K562 (cell line): ENCODE measurements at regions not wholly inside any gene's neighbourhood (a gene's known extent, or its start where the extent isn't known, plus 50 kb on each side); places are given as distances from the start of the nearest gene placed in this dataset.
A peak's percentile ranks its signal among the peaks of the same experiment; 100 is the strongest.

Experiments
- ARNT ChIP-seq, 2 experiments: fragments of 450-650 bp; IDR thresholded peaks; 2 replicates each; pipeline ENCODE4 v1.6.1; 2016; ENCODE audit warnings: mild to moderate bottlenecking in 1 of 2
- EZH2 ChIP-seq: IDR thresholded peaks from 2 replicates; pipeline ENCODE4 v1.6.1; 2012; ENCODE audit warnings: low read depth, mild to moderate bottlenecking, inconsistent platforms, low read length, borderline replicate concordance
- GMEB1 ChIP-seq: fragments of 250-450 bp; sonication (Bioruptor Pico); IDR thresholded peaks from 2 replicates; pipeline ENCODE4 v1.4.0; 2020; ENCODE audit warnings: mild to moderate bottlenecking
- KDM2B ChIP-seq: fragments of 250-450 bp; sonication (Bioruptor Pico); IDR thresholded peaks from 2 replicates; pipeline ENCODE4 v1.8.0; 2021; ENCODE audit warnings: mild to moderate bottlenecking, moderate library complexity
- MTF1 ChIP-seq: fragments of 250-450 bp; sonication (Bioruptor Pico); IDR thresholded peaks from 2 replicates; pipeline ENCODE4 v1.9.0; 2021; ENCODE audit warnings: moderate library complexity, mild to moderate bottlenecking, inconsistent platforms, borderline replicate concordance
- NEUROD1 ChIP-seq: fragments of 150-350 bp; IDR thresholded peaks from 2 replicates; pipeline ENCODE4 v1.6.1; 2014; ENCODE audit warnings: borderline replicate concordance, low read length, low read depth; ENCODE audit not compliant: partially characterized antibody
- NONO ChIP-seq, 2 experiments: fragments of 200-400 bp in 1 of 2; fragments of 450-650 bp in 1 of 2; formaldehyde crosslinking in 1 of 2; IDR thresholded peaks; 2 replicates each; pipeline ENCODE4 v1.6.1; 2017; ENCODE audit warnings: low read depth in 2 of 2, mild to moderate bottlenecking in 2 of 2, moderate library complexity in 2 of 2, low read length in 1 of 2
- PPARD ChIP-seq: fragments of 250-450 bp; sonication (Bioruptor Pico); IDR thresholded peaks from 2 replicates; pipeline ENCODE4 v1.8.0; 2022; ENCODE audit warnings: inconsistent platforms, mild to moderate bottlenecking, moderate library complexity
- RB1 ChIP-seq: fragments of 450-650 bp; IDR thresholded peaks from 2 replicates; pipeline ENCODE4 v1.6.1; 2017; ENCODE audit warnings: low read depth, mild to moderate bottlenecking
- TEAD2 ChIP-seq: fragments of 450-650 bp; IDR thresholded peaks from 2 replicates; pipeline ENCODE4 v1.6.1; 2016; ENCODE audit warnings: missing genetic modification characterization, control low read depth, missing compliant biosample characterization
- ZFPM2 ChIP-seq: fragments of 250-450 bp; sonication (Bioruptor Pico); IDR thresholded peaks from 2 replicates; pipeline ENCODE4 v1.5.1; 2022; ENCODE audit warnings: mild to moderate bottlenecking
- ZNF212 ChIP-seq: fragments of 450-650 bp; formaldehyde crosslinking; IDR thresholded peaks from 2 replicates; pipeline ENCODE4 v1.4.0; 2020; ENCODE audit warnings: mild to moderate bottlenecking
- ZNF507 ChIP-seq: conservative IDR thresholded peaks from 2 replicates; pipeline ENCODE4 v1.6.1; 2017; ENCODE audit warnings: missing genetic modification characterization, missing compliant biosample characterization
- TF ChIP-seq, protein P1 (sequence below), 3 experiments: fragments of 200-800 bp in 1 of 3; fragments of 250-450 bp in 1 of 3; fragments of 450-650 bp in 1 of 3; sonication (Bioruptor Pico) in 1 of 3; sonication (Bioruptor generic) in 1 of 3; formaldehyde crosslinking in 1 of 3; IDR thresholded peaks; 2 replicates each; pipeline versions ENCODE4 v1.6.1 to v1.8.0; 2016 to 2022; ENCODE audit warnings: mild to moderate bottlenecking in 2 of 3, missing genetic modification characterization in 2 of 3, missing compliant biosample characterization in 1 of 3, moderate library complexity in 1 of 3
- TF ChIP-seq, protein P2 (sequence below): fragments of 200-800 bp; sonication (Bioruptor generic); IDR thresholded peaks from 2 replicates; pipeline ENCODE4 v1.6.1; 2017; ENCODE audit warnings: missing genetic modification characterization, missing compliant biosample characterization
- TF ChIP-seq, protein P3 (sequence below): IDR thresholded peaks from 3 replicates; pipeline ENCODE4 v1.6.1; 2011; ENCODE audit warnings: borderline replicate concordance, mild to moderate bottlenecking, moderate library complexity; ENCODE audit not compliant: insufficient read length; ENCODE audit errors: extremely low read depth
- TF ChIP-seq, protein P4 (sequence below): sonication (generic); formaldehyde crosslinking; IDR thresholded peaks from 2 replicates; pipeline ENCODE4 v1.8.0; 2022; ENCODE audit warnings: missing genetic modification reagents, mild to moderate bottlenecking, moderate library complexity, borderline replicate concordance

DNA sequence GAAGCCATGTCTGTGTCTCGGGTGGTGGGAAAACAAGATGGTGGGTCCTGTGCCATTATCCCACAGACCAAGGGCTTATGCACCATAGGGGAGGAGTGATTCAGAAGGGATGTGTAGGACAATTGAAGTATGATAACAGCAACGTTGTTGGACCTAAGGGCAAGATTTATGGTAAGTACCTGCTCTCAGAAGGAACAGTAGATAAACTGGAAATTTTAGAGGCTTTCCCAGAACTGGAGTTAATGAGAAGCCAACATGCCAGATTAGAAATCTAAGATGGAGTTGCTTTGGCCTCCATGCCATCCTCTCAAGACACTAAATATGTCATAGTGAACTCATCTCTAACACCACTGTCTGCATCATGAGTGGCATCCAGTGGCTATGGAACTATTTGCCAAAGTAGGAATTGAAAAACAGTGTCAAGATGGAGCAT, 84.7 kb upstream of the MYLIP start (continued):
- TF ChIP-seq NONO (IDR thresholded peaks at IDR 0.05; ENCODE audit: low read depth in 2 of 2, low read length in 1 of 2): no peak
- peak; percentile 96 for TF ChIP-seq MTF1 (CRISPR knock-in tag)
- peak; percentile 87 for TF ChIP-seq TEAD2 (tag)
- TF ChIP-seq, protein P1, sequence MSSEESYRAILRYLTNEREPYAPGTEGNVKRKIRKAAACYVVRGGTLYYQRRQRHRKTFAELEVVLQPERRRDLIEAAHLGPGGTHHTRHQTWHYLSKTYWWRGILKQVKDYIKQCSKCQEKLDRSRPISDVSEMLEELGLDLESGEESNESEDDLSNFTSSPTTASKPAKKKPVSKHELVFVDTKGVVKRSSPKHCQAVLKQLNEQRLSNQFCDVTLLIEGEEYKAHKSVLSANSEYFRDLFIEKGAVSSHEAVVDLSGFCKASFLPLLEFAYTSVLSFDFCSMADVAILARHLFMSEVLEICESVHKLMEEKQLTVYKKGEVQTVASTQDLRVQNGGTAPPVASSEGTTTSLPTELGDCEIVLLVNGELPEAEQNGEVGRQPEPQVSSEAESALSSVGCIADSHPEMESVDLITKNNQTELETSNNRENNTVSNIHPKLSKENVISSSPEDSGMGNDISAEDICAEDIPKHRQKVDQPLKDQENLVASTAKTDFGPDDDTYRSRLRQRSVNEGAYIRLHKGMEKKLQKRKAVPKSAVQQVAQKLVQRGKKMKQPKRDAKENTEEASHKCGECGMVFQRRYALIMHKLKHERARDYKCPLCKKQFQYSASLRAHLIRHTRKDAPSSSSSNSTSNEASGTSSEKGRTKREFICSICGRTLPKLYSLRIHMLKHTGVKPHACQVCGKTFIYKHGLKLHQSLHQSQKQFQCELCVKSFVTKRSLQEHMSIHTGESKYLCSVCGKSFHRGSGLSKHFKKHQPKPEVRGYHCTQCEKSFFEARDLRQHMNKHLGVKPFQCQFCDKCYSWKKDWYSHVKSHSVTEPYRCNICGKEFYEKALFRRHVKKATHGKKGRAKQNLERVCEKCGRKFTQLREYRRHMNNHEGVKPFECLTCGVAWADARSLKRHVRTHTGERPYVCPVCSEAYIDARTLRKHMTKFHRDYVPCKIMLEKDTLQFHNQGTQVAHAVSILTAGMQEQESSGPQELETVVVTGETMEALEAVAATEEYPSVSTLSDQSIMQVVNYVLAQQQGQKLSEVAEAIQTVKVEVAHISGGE (CRISPR knock-in tag; IDR thresholded peaks at IDR 0.05): peak in 1 of 3 experiments; percentile 63; a peak in 1 of 6 replicates
- TF ChIP-seq, protein P2, sequence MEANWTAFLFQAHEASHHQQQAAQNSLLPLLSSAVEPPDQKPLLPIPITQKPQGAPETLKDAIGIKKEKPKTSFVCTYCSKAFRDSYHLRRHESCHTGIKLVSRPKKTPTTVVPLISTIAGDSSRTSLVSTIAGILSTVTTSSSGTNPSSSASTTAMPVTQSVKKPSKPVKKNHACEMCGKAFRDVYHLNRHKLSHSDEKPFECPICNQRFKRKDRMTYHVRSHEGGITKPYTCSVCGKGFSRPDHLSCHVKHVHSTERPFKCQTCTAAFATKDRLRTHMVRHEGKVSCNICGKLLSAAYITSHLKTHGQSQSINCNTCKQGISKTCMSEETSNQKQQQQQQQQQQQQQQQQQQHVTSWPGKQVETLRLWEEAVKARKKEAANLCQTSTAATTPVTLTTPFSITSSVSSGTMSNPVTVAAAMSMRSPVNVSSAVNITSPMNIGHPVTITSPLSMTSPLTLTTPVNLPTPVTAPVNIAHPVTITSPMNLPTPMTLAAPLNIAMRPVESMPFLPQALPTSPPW (CRISPR knock-in tag): no peak
- TF ChIP-seq GMEB1 (CRISPR knock-in tag): peak; percentile 57
- TF ChIP-seq ZFPM2 (CRISPR knock-in tag): no peak
- TF ChIP-seq, protein P3, sequence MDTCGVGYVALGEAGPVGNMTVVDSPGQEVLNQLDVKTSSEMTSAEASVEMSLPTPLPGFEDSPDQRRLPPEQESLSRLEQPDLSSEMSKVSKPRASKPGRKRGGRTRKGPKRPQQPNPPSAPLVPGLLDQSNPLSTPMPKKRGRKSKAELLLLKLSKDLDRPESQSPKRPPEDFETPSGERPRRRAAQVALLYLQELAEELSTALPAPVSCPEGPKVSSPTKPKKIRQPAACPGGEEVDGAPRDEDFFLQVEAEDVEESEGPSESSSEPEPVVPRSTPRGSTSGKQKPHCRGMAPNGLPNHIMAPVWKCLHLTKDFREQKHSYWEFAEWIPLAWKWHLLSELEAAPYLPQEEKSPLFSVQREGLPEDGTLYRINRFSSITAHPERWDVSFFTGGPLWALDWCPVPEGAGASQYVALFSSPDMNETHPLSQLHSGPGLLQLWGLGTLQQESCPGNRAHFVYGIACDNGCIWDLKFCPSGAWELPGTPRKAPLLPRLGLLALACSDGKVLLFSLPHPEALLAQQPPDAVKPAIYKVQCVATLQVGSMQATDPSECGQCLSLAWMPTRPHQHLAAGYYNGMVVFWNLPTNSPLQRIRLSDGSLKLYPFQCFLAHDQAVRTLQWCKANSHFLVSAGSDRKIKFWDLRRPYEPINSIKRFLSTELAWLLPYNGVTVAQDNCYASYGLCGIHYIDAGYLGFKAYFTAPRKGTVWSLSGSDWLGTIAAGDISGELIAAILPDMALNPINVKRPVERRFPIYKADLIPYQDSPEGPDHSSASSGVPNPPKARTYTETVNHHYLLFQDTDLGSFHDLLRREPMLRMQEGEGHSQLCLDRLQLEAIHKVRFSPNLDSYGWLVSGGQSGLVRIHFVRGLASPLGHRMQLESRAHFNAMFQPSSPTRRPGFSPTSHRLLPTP: no peak
- no peak for TF ChIP-seq EZH2
- TF ChIP-seq NEUROD1: no peak
- TF ChIP-seq, protein P4, sequence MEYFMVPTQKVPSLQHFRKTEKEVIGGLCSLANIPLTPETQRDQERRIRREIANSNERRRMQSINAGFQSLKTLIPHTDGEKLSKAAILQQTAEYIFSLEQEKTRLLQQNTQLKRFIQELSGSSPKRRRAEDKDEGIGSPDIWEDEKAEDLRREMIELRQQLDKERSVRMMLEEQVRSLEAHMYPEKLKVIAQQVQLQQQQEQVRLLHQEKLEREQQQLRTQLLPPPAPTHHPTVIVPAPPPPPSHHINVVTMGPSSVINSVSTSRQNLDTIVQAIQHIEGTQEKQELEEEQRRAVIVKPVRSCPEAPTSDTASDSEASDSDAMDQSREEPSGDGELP: no peak
- TF ChIP-seq ZNF507 (tag): peak; percentile 39; the same call in 1 of the 2 replicates
- TF ChIP-seq RB1: no peak
- peak in 1 of 2 experiments; percentile 68; a peak in 1 of 4 replicates for TF ChIP-seq ARNT (IDR thresholded peaks at IDR 0.05)
- TF ChIP-seq KDM2B: peak; percentile 91; the same call in 1 of the 2 replicates
- peak; percentile 95 for TF ChIP-seq PPARD (CRISPR knock-in tag)
- peak; percentile 83; the same call in 1 of the 2 replicates for TF ChIP-seq ZNF212 (CRISPR knock-in tag)
